H9 (cell line): ENCODE measurements at regions not wholly inside any gene's neighbourhood (a gene's known extent, or its start where the extent isn't known, plus 50 kb on each side); places are given as distances from the start of the nearest gene placed in this dataset.

Experiments
- DNase-seq: peaks from one replicate; pipeline ENCODE4 v3.0.0-alpha.2; 2017
- H2AFZ ChIP-seq: one replicate; pipeline ENCODE4 v1.6.1; 2013; ENCODE audit warnings: mild to moderate bottlenecking, low read length, control low read depth, moderate library complexity
- H2AK5ac ChIP-seq: 2 replicates; pipeline ENCODE4 v1.6.1; 2013; ENCODE audit warnings: low read length, control low read depth, mixed read lengths; ENCODE audit not compliant: insufficient read length
- H2BK120ac ChIP-seq: one replicate; pipeline ENCODE4 v1.6.1; 2013; ENCODE audit warnings: low read depth, mild to moderate bottlenecking, low read length, control low read depth, inconsistent platforms; ENCODE audit not compliant: poor library complexity, severe bottlenecking
- H2BK12ac ChIP-seq: 2 replicates; pipeline ENCODE4 v1.6.1; 2013; ENCODE audit warnings: low read length, control low read depth, mixed read lengths, low read depth; ENCODE audit not compliant: insufficient read length
- H2BK15ac ChIP-seq: 2 replicates; pipeline ENCODE4 v1.6.1; 2013; ENCODE audit warnings: low read depth, low read length, control low read depth
- H2BK20ac ChIP-seq: one replicate; pipeline ENCODE4 v1.6.1; 2013; ENCODE audit warnings: low read depth, mild to moderate bottlenecking, low read length, control low read depth, inconsistent platforms; ENCODE audit not compliant: poor library complexity, severe bottlenecking
- H2BK5ac ChIP-seq: 2 replicates; pipeline ENCODE4 v1.6.1; 2013; ENCODE audit warnings: low read length, control low read depth, mixed read lengths; ENCODE audit not compliant: insufficient read length
- H3K14ac ChIP-seq: 2 replicates; pipeline ENCODE4 v1.6.1; 2013; ENCODE audit warnings: low read length, control low read depth; ENCODE audit not compliant: insufficient read depth
- H3K18ac ChIP-seq: 2 replicates; pipeline ENCODE4 v1.6.1; 2013; ENCODE audit warnings: low read depth, mild to moderate bottlenecking, mixed read lengths, low read length, control low read depth; ENCODE audit not compliant: insufficient read length
- H3K23ac ChIP-seq: 2 replicates; pipeline ENCODE4 v1.6.1; 2013; ENCODE audit warnings: low read length, control low read depth, mixed read lengths, low read depth; ENCODE audit not compliant: insufficient read length
- H3K23me2 ChIP-seq: 2 replicates; pipeline ENCODE4 v1.6.1; 2013; ENCODE audit warnings: low read depth, mild to moderate bottlenecking, mixed read lengths, low read length, control low read depth; ENCODE audit not compliant: insufficient read length, poor library complexity, severe bottlenecking
- H3K27ac ChIP-seq: 2 replicates; pipeline ENCODE4 v1.5.1; 2013; ENCODE audit warnings: low read length, control low read depth, mixed read lengths, low read depth; ENCODE audit not compliant: insufficient read length
- H3K27me3 ChIP-seq: 2 replicates; pipeline ENCODE4 v1.6.1; 2013; ENCODE audit warnings: low read length, control low read depth, inconsistent platforms; ENCODE audit not compliant: insufficient read depth
- H3K4ac ChIP-seq: 2 replicates; pipeline ENCODE4 v1.6.1; 2013; ENCODE audit warnings: low read depth, mild to moderate bottlenecking, control low read depth, inconsistent platforms, low read length, moderate library complexity
- H3K4me1 ChIP-seq: 2 replicates; pipeline ENCODE4 v1.6.1; 2013; ENCODE audit warnings: low read length, control low read depth, inconsistent platforms; ENCODE audit not compliant: insufficient read depth
- H3K4me2 ChIP-seq: 2 replicates; pipeline ENCODE4 v1.6.1; 2013; ENCODE audit warnings: low read length, control low read depth, mixed read lengths; ENCODE audit not compliant: insufficient read length, insufficient read depth
- H3K56ac ChIP-seq: 2 replicates; pipeline ENCODE4 v1.6.1; 2013; ENCODE audit warnings: low read depth, mild to moderate bottlenecking, mixed read lengths, low read length, control low read depth; ENCODE audit not compliant: insufficient read length
- H3K79me1 ChIP-seq: 2 replicates; pipeline ENCODE4 v1.6.1; 2013; ENCODE audit warnings: low read depth, mild to moderate bottlenecking, moderate library complexity, low read length, control low read depth, inconsistent platforms; ENCODE audit not compliant: insufficient read depth, poor library complexity, severe bottlenecking
- H3K79me2 ChIP-seq: 2 replicates; pipeline ENCODE4 v1.6.1; 2013; ENCODE audit warnings: low read length, control low read depth, inconsistent platforms; ENCODE audit not compliant: insufficient read depth
- H3K9ac ChIP-seq: 2 replicates; pipeline ENCODE4 v1.6.1; 2013; ENCODE audit warnings: low read length, control low read depth, mixed read lengths; ENCODE audit not compliant: insufficient read length; ENCODE audit errors: extremely low read depth
- H3K9me3 ChIP-seq: one replicate; pipeline ENCODE4 v1.6.1; 2013; ENCODE audit warnings: low read depth, low read length, inconsistent platforms; ENCODE audit not compliant: control insufficient read depth
- H3T11ph ChIP-seq: one replicate; pipeline ENCODE4 v1.6.1; 2013; ENCODE audit warnings: mild to moderate bottlenecking, low read length, control low read depth, inconsistent platforms
- H4K20me1 ChIP-seq: one replicate; pipeline ENCODE4 v1.6.1; 2013; ENCODE audit not compliant: control insufficient read depth, insufficient read length, insufficient read depth
- H4K5ac ChIP-seq: 2 replicates; pipeline ENCODE4 v1.6.1; 2013; ENCODE audit warnings: low read depth, mild to moderate bottlenecking, mixed read lengths, low read length, control low read depth; ENCODE audit not compliant: insufficient read length
- H4K8ac ChIP-seq: replicated peaks from 2 replicates; pipeline ENCODE4 v1.6.1; 2013; ENCODE audit warnings: low read length, control low read depth, mixed read lengths, low read depth; ENCODE audit not compliant: insufficient read length
- H4K91ac ChIP-seq: 2 replicates; pipeline ENCODE4 v1.6.1; 2013; ENCODE audit warnings: low read depth, mild to moderate bottlenecking, moderate library complexity, mixed read lengths, low read length, control low read depth; ENCODE audit not compliant: insufficient read length
- H3K27ac Mint-ChIP-seq, 3 experiments: 2 replicates in 2 of 3; 3 replicates in 1 of 3; pipeline ENCODE4 v1.8.0; 2020 to 2021; ENCODE audit warnings: mixed read lengths in 3 of 3, mild to moderate bottlenecking in 1 of 3, moderate library complexity in 1 of 3
- H3K27me3 Mint-ChIP-seq: 2 replicates; pipeline ENCODE4 v1.8.0; 2021; ENCODE audit warnings: low read depth, mild to moderate bottlenecking, moderate library complexity, mixed read lengths
- H3K36me3 Mint-ChIP-seq, 3 experiments: 2 replicates in 2 of 3; 3 replicates in 1 of 3; pipeline ENCODE4 v1.8.0; 2020 to 2021; ENCODE audit warnings: low read depth in 3 of 3, mixed read lengths in 3 of 3; ENCODE audit not compliant: insufficient read depth in 1 of 3
- H3K4me1 Mint-ChIP-seq, 2 experiments: 2 replicates each; pipeline ENCODE4 v1.8.0; 2020; ENCODE audit warnings: mixed read lengths in 2 of 2
- H3K4me3 Mint-ChIP-seq, 2 experiments: 2 replicates in 1 of 2; 3 replicates in 1 of 2; pipeline ENCODE4 v1.8.0; 2020 to 2021; ENCODE audit warnings: mild to moderate bottlenecking in 2 of 2, mixed read lengths in 2 of 2, moderate library complexity in 1 of 2
- H3K9me3 Mint-ChIP-seq, 2 experiments: 2 replicates in 1 of 2; 3 replicates in 1 of 2; pipeline ENCODE4 v1.8.0; 2020; ENCODE audit warnings: mild to moderate bottlenecking in 2 of 2, mixed read lengths in 2 of 2, moderate library complexity in 1 of 2
- WGBS: extraction: QIAGEN DNeasy Blood & Tissue Kit; methylation state at CpG from one replicate; pipeline ENCODE4 v1.1.7; 2013; ENCODE audit warnings: missing lambda C conversion rate, low lambda C conversion rate, mixed read lengths; ENCODE audit not compliant: insufficient read length; ENCODE audit errors: extremely low coverage; 5-methylcytosine and 5-hydroxymethylcytosine counted together
- TF ChIP-seq, protein P1 (sequence below): fragments of 200-600 bp; sonication (generic); conservative IDR thresholded peaks from 3 replicates; pipeline ENCODE4 v1.8.0; 2021; ENCODE audit warnings: antibody characterized with exemption, mild to moderate bottlenecking

DNA sequence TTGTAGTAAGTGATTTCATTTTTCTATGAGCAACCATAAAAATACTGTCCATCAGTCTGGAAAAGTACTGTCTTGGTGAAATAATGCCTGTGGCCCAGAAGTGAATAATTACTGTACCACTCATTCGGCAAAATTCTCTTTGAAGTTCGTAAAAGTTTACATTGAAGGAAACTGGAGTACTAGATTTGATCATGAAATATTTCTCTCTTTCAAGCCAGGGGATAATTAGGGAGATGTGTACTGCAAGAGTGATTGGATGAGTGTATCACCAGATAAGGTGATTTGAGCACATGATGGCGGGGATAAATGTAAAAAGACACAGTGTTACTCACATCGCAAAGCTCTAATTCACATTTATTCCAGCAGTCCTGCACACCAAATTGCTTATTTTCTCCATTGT, 883.2 kb upstream of the PIK3C3 start:
- Mint-ChIP-seq H3K9me3 (no peaks in the 10 kb centered on the region), H3K27ac (no peak overlapping the region), H3K4me1 (peaks cover 0 to 2% of the 10 kb centered on the region in 2 experiments; a peak in 2 of 4 replicates), H3K27me3 (no peaks in the 10 kb centered on the region), H3K4me3 (no peak overlapping the region), H3K36me3 (no peaks in the 10 kb centered on the region)
- H3K9ac ChIP-seq, result no peak overlapping the region
- H2BK120ac ChIP-seq, result no peak overlapping the region
- no CpG with 5 or more reads among the region's 4 CpGs for WGBS
- H3K18ac ChIP-seq, result no peak overlapping the region
- H3K4ac ChIP-seq, result no peak overlapping the region
- H2BK20ac ChIP-seq, result no peak overlapping the region
- H2BK12ac ChIP-seq, result no peak overlapping the region
- H4K20me1 ChIP-seq, result no peaks in the 10 kb centered on the region
- H2BK5ac ChIP-seq, result no peak overlapping the region
- H3T11ph ChIP-seq, result no peak overlapping the region
- no peak overlapping the region for H3K4me2 ChIP-seq
- H3K27ac ChIP-seq, result no peak overlapping the region
- H3K23ac ChIP-seq, result no peak overlapping the region
- H3K9me3 ChIP-seq, result no peaks in the 10 kb centered on the region
- H3K27me3 ChIP-seq, result no peaks in the 10 kb centered on the region
- H3K56ac ChIP-seq, result no peak overlapping the region
- H4K8ac ChIP-seq, result no peak overlapping the region
- H4K5ac ChIP-seq, result no peak overlapping the region
- no peaks in the 10 kb centered on the region for H3K79me2 ChIP-seq
- no peak overlapping the region for H2BK15ac ChIP-seq
- H2AFZ ChIP-seq, result no peak overlapping the region
- no peak overlapping the region for H4K91ac ChIP-seq
- H3K14ac ChIP-seq, result no peak overlapping the region
- no peaks in the 10 kb centered on the region for H3K79me1 ChIP-seq
- no peaks in the 10 kb centered on the region for H3K23me2 ChIP-seq
- H3K4me1 ChIP-seq, result no peaks in the 10 kb centered on the region
- no peak for DNase-seq
- no peak overlapping the region for H2AK5ac ChIP-seq
- TF ChIP-seq, protein P1, sequence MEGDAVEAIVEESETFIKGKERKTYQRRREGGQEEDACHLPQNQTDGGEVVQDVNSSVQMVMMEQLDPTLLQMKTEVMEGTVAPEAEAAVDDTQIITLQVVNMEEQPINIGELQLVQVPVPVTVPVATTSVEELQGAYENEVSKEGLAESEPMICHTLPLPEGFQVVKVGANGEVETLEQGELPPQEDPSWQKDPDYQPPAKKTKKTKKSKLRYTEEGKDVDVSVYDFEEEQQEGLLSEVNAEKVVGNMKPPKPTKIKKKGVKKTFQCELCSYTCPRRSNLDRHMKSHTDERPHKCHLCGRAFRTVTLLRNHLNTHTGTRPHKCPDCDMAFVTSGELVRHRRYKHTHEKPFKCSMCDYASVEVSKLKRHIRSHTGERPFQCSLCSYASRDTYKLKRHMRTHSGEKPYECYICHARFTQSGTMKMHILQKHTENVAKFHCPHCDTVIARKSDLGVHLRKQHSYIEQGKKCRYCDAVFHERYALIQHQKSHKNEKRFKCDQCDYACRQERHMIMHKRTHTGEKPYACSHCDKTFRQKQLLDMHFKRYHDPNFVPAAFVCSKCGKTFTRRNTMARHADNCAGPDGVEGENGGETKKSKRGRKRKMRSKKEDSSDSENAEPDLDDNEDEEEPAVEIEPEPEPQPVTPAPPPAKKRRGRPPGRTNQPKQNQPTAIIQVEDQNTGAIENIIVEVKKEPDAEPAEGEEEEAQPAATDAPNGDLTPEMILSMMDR, result no peak
